ENCODE measurements at regions not wholly inside any gene's neighbourhood (a gene's known extent, or its start where the extent isn't known, plus 50 kb on each side); places are given as distances from the start of the nearest gene placed in this dataset.

DNA sequence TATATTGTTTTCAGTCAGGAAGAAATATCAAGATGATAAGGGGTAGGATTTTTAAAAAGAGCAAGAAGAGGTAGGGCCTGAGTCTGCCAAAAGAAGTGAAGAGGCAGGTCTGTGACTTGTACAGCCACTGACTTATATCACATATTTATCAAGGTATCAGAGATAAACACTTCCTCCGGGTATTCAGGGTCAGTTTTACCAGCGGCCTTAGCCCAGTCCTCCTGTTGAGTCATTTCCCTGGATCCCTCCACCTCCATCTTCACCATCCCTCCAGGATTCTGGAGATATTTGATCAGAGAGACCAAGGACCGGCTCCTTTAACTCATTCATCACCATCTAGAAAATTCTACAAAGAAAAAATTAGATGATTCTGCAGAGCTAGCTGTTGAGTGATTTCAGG lies 375.7 kb upstream of the TUSC1 start:
- DNase-seq (ENCODE audit: extremely low spot score, unreplicated experiment): no peak
- Mint-ChIP-seq H3K4me3 (no peak overlapping the region), H3K36me3 (no peaks in the 10 kb centered on the region), H3K4me1 (ENCODE audit: unreplicated experiment) (no peaks in the 10 kb centered on the region), H3K9me3 (no peaks in the 10 kb centered on the region), H3K27me3 (no peaks in the 10 kb centered on the region), H3K27ac (no peak overlapping the region)
- TF ChIP-seq, protein P1, sequence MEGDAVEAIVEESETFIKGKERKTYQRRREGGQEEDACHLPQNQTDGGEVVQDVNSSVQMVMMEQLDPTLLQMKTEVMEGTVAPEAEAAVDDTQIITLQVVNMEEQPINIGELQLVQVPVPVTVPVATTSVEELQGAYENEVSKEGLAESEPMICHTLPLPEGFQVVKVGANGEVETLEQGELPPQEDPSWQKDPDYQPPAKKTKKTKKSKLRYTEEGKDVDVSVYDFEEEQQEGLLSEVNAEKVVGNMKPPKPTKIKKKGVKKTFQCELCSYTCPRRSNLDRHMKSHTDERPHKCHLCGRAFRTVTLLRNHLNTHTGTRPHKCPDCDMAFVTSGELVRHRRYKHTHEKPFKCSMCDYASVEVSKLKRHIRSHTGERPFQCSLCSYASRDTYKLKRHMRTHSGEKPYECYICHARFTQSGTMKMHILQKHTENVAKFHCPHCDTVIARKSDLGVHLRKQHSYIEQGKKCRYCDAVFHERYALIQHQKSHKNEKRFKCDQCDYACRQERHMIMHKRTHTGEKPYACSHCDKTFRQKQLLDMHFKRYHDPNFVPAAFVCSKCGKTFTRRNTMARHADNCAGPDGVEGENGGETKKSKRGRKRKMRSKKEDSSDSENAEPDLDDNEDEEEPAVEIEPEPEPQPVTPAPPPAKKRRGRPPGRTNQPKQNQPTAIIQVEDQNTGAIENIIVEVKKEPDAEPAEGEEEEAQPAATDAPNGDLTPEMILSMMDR (conservative IDR thresholded peaks at IDR 0.05): no peak

DNA sequence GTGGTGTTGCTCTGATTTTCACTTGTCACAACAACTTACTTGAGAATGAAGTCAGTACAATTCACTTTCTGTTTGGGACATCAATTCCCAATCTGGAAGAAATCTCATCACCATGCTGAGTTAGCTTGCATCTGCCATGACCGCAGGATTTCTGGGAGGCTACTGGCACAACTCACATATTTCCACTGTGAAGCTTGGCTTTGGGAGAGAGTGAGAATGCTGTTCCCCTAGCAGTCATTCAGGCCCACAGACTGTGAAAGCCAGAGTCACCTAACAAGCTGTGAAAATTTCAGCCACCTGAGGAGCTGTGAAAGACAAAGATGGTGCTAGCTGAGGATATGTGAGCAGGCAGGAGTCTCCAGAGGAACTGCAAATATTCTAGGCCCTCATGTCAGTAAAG lies 365.2 kb upstream of the TUSC1 start:
- DNase-seq (ENCODE audit: extremely low spot score, unreplicated experiment): no peak

DNA sequence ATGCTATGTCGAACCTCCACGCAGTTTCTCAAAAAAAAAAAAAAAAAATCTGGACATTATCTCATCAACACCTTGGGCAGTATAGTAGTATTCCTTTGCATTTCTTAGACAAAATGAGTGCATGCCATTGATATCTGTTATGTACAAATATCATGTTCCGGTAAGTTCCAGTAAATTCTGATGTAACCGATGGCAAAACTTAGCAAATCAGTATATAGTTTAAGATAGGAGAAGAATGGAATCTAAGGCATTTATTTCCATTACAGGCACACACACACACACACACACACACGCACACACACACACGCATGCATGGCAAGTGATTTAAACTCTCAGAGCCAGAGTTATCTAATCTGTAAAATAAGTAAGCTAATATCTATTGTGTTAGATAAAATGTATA lies 356.5 kb upstream of the TUSC1 start:
- no peaks in the 10 kb centered on the region for H3K9me3 Mint-ChIP-seq
- no peak overlapping the region for H3K27ac Mint-ChIP-seq

More for the DNA sequence above, 365.2 kb upstream of the TUSC1 start:
- Mint-ChIP-seq H3K27me3 (no peaks in the 10 kb centered on the region), H3K9me3 (no peaks in the 10 kb centered on the region), H3K36me3 (no peaks in the 10 kb centered on the region), H3K4me3 (no peak overlapping the region), H3K4me1 (ENCODE audit: unreplicated experiment) (no peaks in the 10 kb centered on the region), H3K27ac (no peak overlapping the region)
- TF ChIP-seq, protein P1 (conservative IDR thresholded peaks at IDR 0.05): no peak

DNA sequence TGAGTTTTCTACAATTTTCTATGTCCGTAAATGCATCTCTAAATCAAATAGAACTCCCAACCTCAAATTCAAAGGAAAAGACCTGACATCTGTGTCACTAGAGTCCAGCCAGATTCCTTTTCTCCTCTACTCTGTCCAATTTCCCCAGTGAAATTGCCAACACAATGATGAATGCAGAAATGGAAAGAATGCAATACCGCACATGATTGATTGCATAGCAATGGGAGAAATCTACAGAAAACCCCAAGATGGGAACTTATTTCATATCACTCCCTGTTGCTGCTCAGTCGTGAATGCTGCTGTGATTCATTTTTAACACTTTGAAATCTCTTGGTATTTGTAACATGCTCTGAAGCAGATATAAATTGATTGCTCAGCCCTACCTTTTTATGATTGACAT lies 355.1 kb upstream of the TUSC1 start:
- Mint-ChIP-seq H3K9me3 (no peaks in the 10 kb centered on the region), H3K4me3 (no peak overlapping the region), H3K27ac (no peak overlapping the region), H3K4me1 (ENCODE audit: unreplicated experiment) (no peaks in the 10 kb centered on the region), H3K27me3 (no peaks in the 10 kb centered on the region), H3K36me3 (no peaks in the 10 kb centered on the region)
- no peak for DNase-seq (ENCODE audit: extremely low spot score, unreplicated experiment)
- TF ChIP-seq, protein P1 (conservative IDR thresholded peaks at IDR 0.05): no peak

More for the DNA sequence above, 356.5 kb upstream of the TUSC1 start:
- H3K27me3 Mint-ChIP-seq: no peaks in the 10 kb centered on the region
- H3K36me3 Mint-ChIP-seq: no peaks in the 10 kb centered on the region
- TF ChIP-seq, protein P1 (conservative IDR thresholded peaks at IDR 0.05): no peak
- no peak overlapping the region for H3K4me3 Mint-ChIP-seq
- H3K4me1 Mint-ChIP-seq (ENCODE audit: unreplicated experiment): no peaks in the 10 kb centered on the region
- DNase-seq (ENCODE audit: extremely low spot score, unreplicated experiment): no peak

DNA sequence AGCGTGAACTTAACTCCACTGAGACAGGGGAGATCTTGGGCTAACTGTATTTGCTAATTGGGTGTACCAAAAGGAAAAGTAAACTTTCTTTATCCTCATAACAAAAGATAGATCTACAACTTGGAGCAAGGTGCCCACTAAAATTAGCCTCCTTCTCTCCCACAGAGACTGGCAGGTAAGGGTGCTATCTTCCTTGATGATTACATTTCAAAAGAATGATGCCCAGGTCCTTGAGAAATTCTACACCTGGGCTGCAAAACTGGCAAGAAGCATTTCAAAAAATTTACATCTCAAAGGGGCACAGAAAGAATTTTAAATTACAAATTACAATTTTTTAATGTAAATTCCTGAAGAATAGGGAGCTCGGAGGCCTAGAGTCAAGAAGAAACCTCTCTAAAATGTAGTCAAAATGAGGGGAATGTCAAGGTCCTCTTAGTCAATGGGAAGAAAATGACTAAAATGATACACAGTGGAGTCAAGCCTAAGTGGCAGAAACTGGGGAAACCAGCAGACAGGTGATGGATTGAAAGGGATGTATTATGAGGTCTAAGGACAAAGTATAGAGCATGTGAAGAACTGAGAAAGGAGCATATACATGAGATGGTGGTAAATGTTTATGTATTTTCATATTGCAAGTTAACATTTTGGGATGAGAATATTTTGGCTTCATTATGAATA lies 348.3 kb upstream of the TUSC1 start:
- DNase-seq (ENCODE audit: extremely low spot score, unreplicated experiment): no peak
- Mint-ChIP-seq H3K27ac (no peak overlapping the region), H3K4me3 (no peak overlapping the region), H3K27me3 (no peaks in the 10 kb centered on the region), H3K4me1 (ENCODE audit: unreplicated experiment) (no peaks in the 10 kb centered on the region), H3K9me3 (no peaks in the 10 kb centered on the region), H3K36me3 (no peaks in the 10 kb centered on the region)
- TF ChIP-seq, protein P1 (conservative IDR thresholded peaks at IDR 0.05): no peak
